SU-DHL-6 (cell line): ENCODE measurements at regions not wholly inside any gene's neighbourhood (a gene's known extent, or its start where the extent isn't known, plus 50 kb on each side); places are given as distances from the start of the nearest gene placed in this dataset.

ENCODE experiments used
- H2AFZ ChIP-seq: fragments of 200-600 bp; sonication (generic); 2 replicates; pipeline ENCODE4 v1.6.1; 2014; ENCODE audit warnings: low read depth, mild to moderate bottlenecking, moderate library complexity, mixed read lengths, antibody characterized with exemption, low read length; ENCODE audit not compliant: severe bottlenecking
- H3F3A ChIP-seq: fragments of 200-600 bp; shearing (Covaris generic); 2 replicates; pipeline ENCODE4 v1.6.0; 2016; ENCODE audit warnings: antibody characterized with exemption, mild to moderate bottlenecking; ENCODE audit not compliant: insufficient read depth
- H3K27ac ChIP-seq: fragments of 200-600 bp; sonication (generic); 2 replicates; pipeline ENCODE4 v1.5.1; 2016; ENCODE audit warnings: low read depth, mild to moderate bottlenecking, low read length, moderate library complexity, mixed read lengths
- H3K27me3 ChIP-seq: fragments of 200-600 bp; sonication (generic), shearing (Covaris generic); 2 replicates; pipeline ENCODE4 v1.6.0; 2014; ENCODE audit warnings: mild to moderate bottlenecking, low read length
- H3K36me3 ChIP-seq: fragments of 200-600 bp; sonication (generic); 2 replicates; pipeline ENCODE4 v1.6.1; 2014; ENCODE audit warnings: mild to moderate bottlenecking, low read length, mixed read lengths
- H3K4me2 ChIP-seq: fragments of 300-600, 200-600 bp; shearing (Covaris generic), sonication (generic); 2 replicates; pipeline ENCODE4 v1.6.0; 2014; ENCODE audit warnings: low read length, low read depth, mild to moderate bottlenecking; ENCODE audit not compliant: poor library complexity, severe bottlenecking
- H3K4me3 ChIP-seq: fragments of 200-600 bp; sonication (generic); 2 replicates; pipeline ENCODE4 v1.5.1; 2014; ENCODE audit warnings: antibody characterized with exemption, low read length, mild to moderate bottlenecking, mixed read lengths; ENCODE audit not compliant: insufficient read depth, poor library complexity, severe bottlenecking
- H3K79me2 ChIP-seq: fragments of 200-600 bp; sonication (generic); 2 replicates; pipeline ENCODE4 v1.6.1; 2014; ENCODE audit warnings: mild to moderate bottlenecking, low read length, moderate library complexity; ENCODE audit not compliant: insufficient read depth
- H3K9ac ChIP-seq: fragments of 200-600 bp; sonication (generic); 2 replicates; pipeline ENCODE4 v1.7.0; 2014; ENCODE audit warnings: mild to moderate bottlenecking, low read length
- H3K9me2 ChIP-seq: fragments of 200-600 bp; sonication (generic); replicated peaks from 2 replicates; pipeline ENCODE4 v1.6.1; 2014; ENCODE audit warnings: low read length; ENCODE audit not compliant: insufficient read depth
- H3K9me3 ChIP-seq: fragments of 200-600 bp; sonication (generic); 2 replicates; pipeline ENCODE4 v1.6.1; 2014; ENCODE audit warnings: low read length, mixed read lengths; ENCODE audit not compliant: insufficient read depth
- H4K20me1 ChIP-seq: fragments of 200-600 bp; sonication (generic); 2 replicates; pipeline ENCODE4 v1.6.1; 2014; ENCODE audit warnings: low read depth, mild to moderate bottlenecking, antibody characterized with exemption, low read length, moderate library complexity, mixed read lengths
- CTCF ChIP-seq: fragments of 200-600 bp; sonication (generic); IDR thresholded peaks from one replicate; pipeline ENCODE4 v1.5.1; 2017; ENCODE audit warnings: antibody characterized with exemption, mild to moderate bottlenecking, low read length, moderate library complexity; ENCODE audit not compliant: insufficient read depth, poor library complexity, severe bottlenecking
- EZH2phosphoT487 ChIP-seq: fragments of 200-600 bp; sonication (generic), shearing (Covaris generic); conservative IDR thresholded peaks from 2 replicates; pipeline ENCODE4 v1.6.1; 2018; ENCODE audit warnings: mild to moderate bottlenecking, antibody characterized with exemption, low read length, moderate library complexity, mixed read lengths

DNA sequence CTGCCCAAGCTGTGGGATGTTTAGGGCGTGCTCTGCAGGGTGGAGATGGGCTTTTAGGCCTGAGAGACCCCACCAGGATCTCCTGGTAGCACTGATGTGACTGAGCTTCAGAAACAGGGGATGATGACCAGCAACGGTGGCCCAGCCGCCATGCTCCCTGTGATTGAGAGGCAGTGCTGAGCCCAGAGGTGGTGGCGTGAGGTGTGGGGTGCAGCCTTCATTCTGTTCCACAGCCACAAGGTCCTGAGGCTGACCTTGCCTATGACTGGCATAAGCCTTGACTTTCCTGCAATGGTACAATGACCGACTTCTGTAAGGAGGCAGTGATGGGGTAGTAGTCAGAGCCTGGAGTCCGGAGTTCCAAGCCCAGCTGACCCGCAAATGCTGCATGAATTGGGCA is 263.3 kb downstream of the TSN start:
- H3F3A ChIP-seq: no peaks in the 10 kb centered on the region
- H3K79me2 ChIP-seq: no peaks in the 10 kb centered on the region
- no peak for TF ChIP-seq CTCF
- TF ChIP-seq EZH2phosphoT487: no peak
- no peaks in the 10 kb centered on the region for H3K9me2 ChIP-seq
- H3K4me3 ChIP-seq: no peak overlapping the region
- no peak overlapping the region for H2AFZ ChIP-seq
- H3K27ac ChIP-seq: no peak overlapping the region
- no peak overlapping the region for H3K9ac ChIP-seq
- no peaks in the 10 kb centered on the region for H3K9me3 ChIP-seq
- H3K27me3 ChIP-seq: no peaks in the 10 kb centered on the region
- H3K4me2 ChIP-seq: no peak overlapping the region
- H3K36me3 ChIP-seq: no peaks in the 10 kb centered on the region
- no peaks in the 10 kb centered on the region for H4K20me1 ChIP-seq

GRCh38 chr2:122019724-122020123 is 264.3 kb downstream of the TSN start:
- no peaks in the 10 kb centered on the region for H3F3A ChIP-seq
- H3K4me2 ChIP-seq: no peak overlapping the region
- no peaks in the 10 kb centered on the region for H3K36me3 ChIP-seq
- no peaks in the 10 kb centered on the region for H3K9me2 ChIP-seq
- no peak overlapping the region for H3K9ac ChIP-seq
- no peaks in the 10 kb centered on the region for H3K79me2 ChIP-seq
- no peaks in the 10 kb centered on the region for H4K20me1 ChIP-seq
- H3K27ac ChIP-seq: no peak overlapping the region
- no peaks in the 10 kb centered on the region for H3K27me3 ChIP-seq
- H2AFZ ChIP-seq: no peak overlapping the region
- no peak for TF ChIP-seq EZH2phosphoT487
- no peak for TF ChIP-seq CTCF
- no peak overlapping the region for H3K4me3 ChIP-seq
- no peaks in the 10 kb centered on the region for H3K9me3 ChIP-seq

DNA sequence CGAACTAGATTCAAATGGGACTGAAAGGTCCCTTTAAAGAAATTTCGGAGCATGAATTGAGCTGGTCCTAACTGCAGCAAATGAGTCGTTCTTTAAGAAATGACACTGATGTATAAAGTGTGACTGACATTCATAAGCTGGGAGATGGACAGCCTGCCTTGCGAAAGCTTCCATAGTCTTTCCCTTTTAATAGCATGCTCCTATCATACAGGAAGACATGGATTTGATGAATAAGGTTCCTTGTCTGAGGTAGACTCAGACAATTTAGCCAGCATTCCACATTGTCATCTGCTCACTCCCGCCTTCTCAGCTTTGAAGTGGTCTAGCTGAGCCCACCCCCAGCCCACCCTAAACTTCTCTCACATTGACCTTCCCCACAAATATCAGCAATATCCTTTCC is 264.9 kb downstream of the TSN start:
- Histone ChIP-seq H3K36me3 (no peaks in the 10 kb centered on the region), H3K27me3 (no peaks in the 10 kb centered on the region), H4K20me1 (no peaks in the 10 kb centered on the region), H3K9me3 (no peaks in the 10 kb centered on the region), H3F3A (no peaks in the 10 kb centered on the region), H3K4me3 (no peak overlapping the region), H3K9me2 (no peaks in the 10 kb centered on the region), H2AFZ (no peak overlapping the region), H3K27ac (no peak overlapping the region), H3K79me2 (no peaks in the 10 kb centered on the region), H3K9ac (no peak overlapping the region), H3K4me2 (no peak overlapping the region)
- no peak for TF ChIP-seq CTCF

- H3K9me3 ChIP-seq: no peaks in the 10 kb centered on the region
- no peak overlapping the region for H2AFZ ChIP-seq
- no peaks in the 10 kb centered on the region for H3F3A ChIP-seq
- no peak overlapping the region for H3K4me3 ChIP-seq
- no peaks in the 10 kb centered on the region for H3K36me3 ChIP-seq
- TF ChIP-seq EZH2phosphoT487 (no peak), CTCF (no peak)
- H3K27me3 ChIP-seq: no peaks in the 10 kb centered on the region
- H4K20me1 ChIP-seq: no peaks in the 10 kb centered on the region
- H3K4me2 ChIP-seq: no peak overlapping the region
- no peaks in the 10 kb centered on the region for H3K9me2 ChIP-seq
- no peak overlapping the region for H3K9ac ChIP-seq
- no peak overlapping the region for H3K27ac ChIP-seq
- H3K79me2 ChIP-seq: no peaks in the 10 kb centered on the region
These were observed 266.5 kb downstream of the TSN start for GRCh38 chr2:122021941-122022340.
